ENCODE measurements at regions not wholly inside any gene's neighbourhood (a gene's known extent, or its start where the extent isn't known, plus 50 kb on each side); places are given as distances from the start of the nearest gene placed in this dataset.

- intact Hi-C loops (cut with micrococcal nuclease; ENCODE audit: unreplicated experiment): no loop called here
- Histone ChIP-seq H4K20me1 (ENCODE audit: insufficient read depth, low read length) (no peaks in the 10 kb centered on the region), H3K9ac (ENCODE audit: insufficient read depth, low read depth, low read length) (no peak overlapping the region), H2AFZ (ENCODE audit: low read length) (no peak overlapping the region), H3K9me3 (ENCODE audit: low read length) (no peaks in the 10 kb centered on the region), H3K4me3 (replicated peaks in 1 of 3; ENCODE audit: insufficient read depth in 1 of 3, low read depth in 2 of 3, low read length in 3 of 3) (no peak overlapping the region; a peak in 1 of 6 replicates), H3K27ac (ENCODE audit: extremely low read length, insufficient read depth, low read length) (no peak overlapping the region), H3K36me3 (replicated peaks in 1 of 2; ENCODE audit: control insufficient read depth in 1 of 2, insufficient read depth in 2 of 2, low read length in 2 of 2) (no peaks in the 10 kb centered on the region), H3K4me1 (ENCODE audit: insufficient read depth, low read length) (no peaks in the 10 kb centered on the region), H3K27me3 (ENCODE audit: control insufficient read depth in 1 of 2, insufficient read depth in 2 of 2, low read length in 2 of 2) (no peaks in the 10 kb centered on the region), H3K79me2 (ENCODE audit: insufficient read depth, low read length) (no peaks in the 10 kb centered on the region), H3K4me2 (ENCODE audit: low read depth, low read length) (no peak overlapping the region; the same call in 1 of the 2 replicates)
- TF ChIP-seq PCBP2 (optimal IDR thresholded peaks at IDR 0.05; ENCODE audit: low read depth, low read length, poor library complexity, severe bottlenecking): peak; percentile 71
- TF ChIP-seq ZNF878 (CRISPR knock-in tag; IDR thresholded peaks at IDR 0.05): no peak
- ATAC-seq (no peak), DNase-seq (ENCODE audit: low spot score) (no peak), FAIRE-seq (no peak)
- ChIA-PET POLR2A (no interaction called here), CTCF (ENCODE audit: low intra/inter-chr PET ratio, low total read pairs) (no interaction called here)
- in situ Hi-C loops (cut with HindIII; ENCODE audit: extremely low pct_ligation_motif_present, low pct_unique_long_range_greater_than_20kb): no loop called here
- BruUV-seq (replicated peaks): no TSS peak
Measured at GRCh38 chr10:89861199-89861573, 159.8 kb downstream of the KIF20B start.

- intact Hi-C loops (cut with micrococcal nuclease; ENCODE audit: unreplicated experiment) (no loop called here), in situ Hi-C loops (cut with HindIII; ENCODE audit: extremely low pct_ligation_motif_present, low pct_unique_long_range_greater_than_20kb) (no loop called here)
- 32% methylated on average over 3 of the region's 3 CpGs for WGBS (ENCODE audit: low lambda C conversion rate)
- H3K27me3 ChIP-seq (ENCODE audit: control insufficient read depth in 1 of 2, insufficient read depth in 2 of 2, low read length in 2 of 2): no peaks in the 10 kb centered on the region
- H3K4me2 ChIP-seq (ENCODE audit: low read depth, low read length): no peak overlapping the region
- no peak for FAIRE-seq
- H4K20me1 ChIP-seq (ENCODE audit: insufficient read depth, low read length): no peaks in the 10 kb centered on the region
- no peaks in the 10 kb centered on the region for H3K4me1 ChIP-seq (ENCODE audit: insufficient read depth, low read length)
- no peak overlapping the region for H3K4me3 ChIP-seq (replicated peaks in 1 of 3; ENCODE audit: insufficient read depth in 1 of 3, low read depth in 2 of 3, low read length in 3 of 3)
- no peaks in the 10 kb centered on the region for H3K79me2 ChIP-seq (ENCODE audit: insufficient read depth, low read length)
- ChIA-PET CTCF (ENCODE audit: low intra/inter-chr PET ratio, low total read pairs) (no interaction called here), POLR2A (no interaction called here)
- H3K36me3 ChIP-seq (replicated peaks in 1 of 2; ENCODE audit: control insufficient read depth in 1 of 2, insufficient read depth in 2 of 2, low read length in 2 of 2): no peaks in the 10 kb centered on the region
- H3K27ac ChIP-seq (ENCODE audit: extremely low read length, insufficient read depth, low read length): no peak overlapping the region
- no TSS peak for BruUV-seq (replicated peaks)
- no peak overlapping the region for H3K9ac ChIP-seq (ENCODE audit: insufficient read depth, low read depth, low read length)
- DNase-seq (ENCODE audit: low spot score): no peak
- no peaks in the 10 kb centered on the region for H3K9me3 ChIP-seq (ENCODE audit: low read length)
- ATAC-seq: no peak
- H2AFZ ChIP-seq (ENCODE audit: low read length): no peak overlapping the region
- TF ChIP-seq ZNF382 (CRISPR knock-in tag; IDR thresholded peaks at IDR 0.05; ENCODE audit: borderline replicate concordance): no peak
- TF ChIP-seq FOSL2 (CRISPR knock-in tag; IDR thresholded peaks at IDR 0.05): peak; percentile 39; the same call in 1 of the 2 replicates
- TF ChIP-seq IRF9 (CRISPR knock-in tag; IDR thresholded peaks at IDR 0.05; ENCODE audit: borderline replicate concordance): no peak
- no peak for TF ChIP-seq TBP (CRISPR knock-in tag; IDR thresholded peaks at IDR 0.05)
- TF ChIP-seq DNMT3B (CRISPR knock-in tag; conservative IDR thresholded peaks at IDR 0.05): no peak
Measured at GRCh38 chr10:89861584-89862301, 160.4 kb downstream of the KIF20B start.

Data from HepG2 (cell line).